OCI-LY1 (cell line): ENCODE measurements at regions not wholly inside any gene's neighbourhood (a gene's known extent, or its start where the extent isn't known, plus 50 kb on each side); places are given as distances from the start of the nearest gene placed in this dataset.

ENCODE experiments used
- H2AFZ ChIP-seq: fragments of 200-600 bp; sonication (generic), shearing (Covaris generic); 2 replicates; pipeline ENCODE4 v1.6.0; 2014; ENCODE audit warnings: antibody characterized with exemption, mild to moderate bottlenecking, low read length
- H3F3A ChIP-seq: fragments of 200-600 bp; sonication (generic), shearing (Covaris generic); 2 replicates; pipeline ENCODE4 v1.6.0; 2014; ENCODE audit warnings: mild to moderate bottlenecking, antibody characterized with exemption, low read length, moderate library complexity; ENCODE audit not compliant: insufficient read depth
- H3K27ac ChIP-seq: fragments of 200-600 bp; sonication (generic); 2 replicates; pipeline ENCODE4 v1.5.1; 2014; ENCODE audit warnings: low read length, mixed run types, mild to moderate bottlenecking, low read depth; ENCODE audit not compliant: poor library complexity, severe bottlenecking
- H3K27me3 ChIP-seq: fragments of 200-600 bp; sonication (generic); 2 replicates; pipeline ENCODE4 v1.6.0; 2014; ENCODE audit warnings: antibody characterized with exemption, mild to moderate bottlenecking, low read length, moderate library complexity; ENCODE audit not compliant: insufficient read depth
- H3K36me3 ChIP-seq: fragments of 200-600 bp; sonication (generic); 2 replicates; pipeline ENCODE4 v1.6.1; 2014; ENCODE audit warnings: mild to moderate bottlenecking, antibody characterized with exemption, low read length, moderate library complexity, mixed read lengths; ENCODE audit not compliant: insufficient read depth
- H3K4me1 ChIP-seq: fragments of 200-600 bp; sonication (generic); 2 replicates; pipeline ENCODE4 v1.5.1; 2014; ENCODE audit warnings: mild to moderate bottlenecking, low read length, moderate library complexity; ENCODE audit not compliant: insufficient read depth, severe bottlenecking
- H3K4me2 ChIP-seq: fragments of 200-600 bp; sonication (generic), shearing (Covaris generic); 2 replicates; pipeline ENCODE4 v1.6.1; 2014; ENCODE audit warnings: low read length
- H3K4me3 ChIP-seq: fragments of 200-600 bp; sonication (generic); 2 replicates; pipeline ENCODE4 v1.5.1; 2014; ENCODE audit warnings: low read length, low read depth, mild to moderate bottlenecking, mixed read lengths; ENCODE audit not compliant: poor library complexity, severe bottlenecking
- H3K79me2 ChIP-seq: fragments of 200-600 bp; shearing (Covaris generic); 2 replicates; pipeline ENCODE4 v1.6.1; 2016; ENCODE audit warnings: mixed run types, low read length, mixed read lengths; ENCODE audit not compliant: insufficient read depth
- H3K9ac ChIP-seq: fragments of 200-600 bp; sonication (generic), shearing (Covaris generic); 2 replicates; pipeline ENCODE4 v1.6.1; 2014; ENCODE audit warnings: mild to moderate bottlenecking, low read length, mixed read lengths
- H3K9me2 ChIP-seq: fragments of 200-600 bp; sonication (generic), shearing (Covaris generic); 2 replicates; pipeline ENCODE4 v1.6.1; 2014; ENCODE audit warnings: low read depth, mild to moderate bottlenecking, low read length, mixed read lengths
- H3K9me3 ChIP-seq: fragments of 200-600 bp; shearing (Covaris generic); 2 replicates; pipeline ENCODE4 v1.6.1; 2014; ENCODE audit warnings: low read length, mixed read lengths
- H4K20me1 ChIP-seq: fragments of 200-600 bp; sonication (generic), shearing (Covaris generic); 2 replicates; pipeline ENCODE4 v1.6.0; 2016; ENCODE audit warnings: mild to moderate bottlenecking, low read length; ENCODE audit not compliant: insufficient read depth
- CTCF ChIP-seq: fragments of 200-600 bp; sonication (generic), shearing (Covaris generic); IDR thresholded peaks from 2 replicates; pipeline ENCODE4 v1.5.1; 2017; ENCODE audit warnings: mild to moderate bottlenecking, antibody characterized with exemption, low read length, moderate library complexity, mixed read lengths
- EZH2 ChIP-seq: fragments of 200-600 bp; sonication (generic), shearing (Covaris generic); IDR thresholded peaks from 2 replicates; pipeline ENCODE4 v1.8.0; 2017; ENCODE audit warnings: borderline replicate concordance, mixed run types, mild to moderate bottlenecking, antibody characterized with exemption, low read length, moderate library complexity, mixed read lengths

- H3K36me3 ChIP-seq: no peaks in the 10 kb centered on the region
- H3K79me2 ChIP-seq: no peaks in the 10 kb centered on the region
- no peaks in the 10 kb centered on the region for H3F3A ChIP-seq
- no peak overlapping the region for H3K9ac ChIP-seq
- no peaks in the 10 kb centered on the region for H3K9me3 ChIP-seq
- H3K27ac ChIP-seq: no peak overlapping the region
- TF ChIP-seq EZH2 (no peak), CTCF (no peak)
- H3K4me3 ChIP-seq: no peak overlapping the region
- H4K20me1 ChIP-seq: no peaks in the 10 kb centered on the region
- no peaks in the 10 kb centered on the region for H3K4me1 ChIP-seq
- H3K4me2 ChIP-seq: no peak overlapping the region
- no peaks in the 10 kb centered on the region for H3K27me3 ChIP-seq
- H2AFZ ChIP-seq: no peak overlapping the region
- no peaks in the 10 kb centered on the region for H3K9me2 ChIP-seq
Measured at GRCh38 chr4:125573786-125574185, 259.0 kb downstream of the FAT4 start.

- no peak overlapping the region for H3K27ac ChIP-seq
- TF ChIP-seq CTCF: no peak
- no peak for TF ChIP-seq EZH2
- no peaks in the 10 kb centered on the region for H3K36me3 ChIP-seq
- no peaks in the 10 kb centered on the region for H3K4me1 ChIP-seq
- H4K20me1 ChIP-seq: no peaks in the 10 kb centered on the region
- no peaks in the 10 kb centered on the region for H3K9me2 ChIP-seq
- no peak overlapping the region for H3K9ac ChIP-seq
- no peak overlapping the region for H3K4me2 ChIP-seq
- no peak overlapping the region for H3K4me3 ChIP-seq
- H3K27me3 ChIP-seq: no peaks in the 10 kb centered on the region
- no peaks in the 10 kb centered on the region for H3K79me2 ChIP-seq
- H3F3A ChIP-seq: no peaks in the 10 kb centered on the region
- H3K9me3 ChIP-seq: no peaks in the 10 kb centered on the region
- H2AFZ ChIP-seq: no peak overlapping the region
Measured at GRCh38 chr4:125582302-125582701, 267.5 kb downstream of the FAT4 start.

GRCh38 chr4:125590158-125590557 lies 275.4 kb downstream of the FAT4 start:
- TF ChIP-seq EZH2: no peak
- TF ChIP-seq CTCF: no peak
- no peak overlapping the region for H3K4me2 ChIP-seq
- H3K9ac ChIP-seq: no peak overlapping the region
- no peaks in the 10 kb centered on the region for H4K20me1 ChIP-seq
- no peak overlapping the region for H2AFZ ChIP-seq
- H3K9me2 ChIP-seq: no peaks in the 10 kb centered on the region
- no peaks in the 10 kb centered on the region for H3K4me1 ChIP-seq
- H3K9me3 ChIP-seq: no peaks in the 10 kb centered on the region
- no peaks in the 10 kb centered on the region for H3F3A ChIP-seq
- H3K4me3 ChIP-seq: no peak overlapping the region
- no peaks in the 10 kb centered on the region for H3K27me3 ChIP-seq
- H3K27ac ChIP-seq: no peak overlapping the region
- H3K36me3 ChIP-seq: no peaks in the 10 kb centered on the region
- H3K79me2 ChIP-seq: no peaks in the 10 kb centered on the region
